H1 (cell line): ENCODE measurements at regions not wholly inside any gene's neighbourhood (a gene's known extent, or its start where the extent isn't known, plus 50 kb on each side); places are given as distances from the start of the nearest gene placed in this dataset.
"Not testable (repeated sequence)": the region's sequence is repeated elsewhere in the genome, so short reads cannot be mapped to it uniquely, and the experiment has no call there.

Source experiments
- CTCF ChIA-PET: fragments of 300-600 bp; sonication (Branson Sonifier 250); formaldehyde crosslinking; loops from one replicate; lab custom pipeline; 2021; ENCODE audit not compliant: partially characterized antibody; lab: Charles Lee
- POLR2A ChIA-PET: fragments of 300-600 bp; sonication (Branson Sonifier 250); formaldehyde crosslinking; loops from one replicate; lab custom pipeline; 2021; ENCODE audit warnings: inconsistent platforms; ENCODE audit not compliant: partially characterized antibody; lab: Charles Lee
- DNase-seq, 2 experiments: peaks; one replicate each; pipeline versions ENCODE4 v3.0.0 to v3.0.0-alpha.2; 2010 to 2022; ENCODE audit warnings: low spot score in 2 of 2, low read depth in 1 of 2, mixed read lengths in 1 of 2
- FAIRE-seq: peaks from 2 replicates; lab custom pipeline; 2011; peaks lifted over from hg19 to GRCh38; lab: Jason Lieb, UNC
- H2AFZ ChIP-seq: 2 replicates; pipeline ENCODE4 v1.8.1; 2012; ENCODE audit warnings: low read length, inconsistent platforms
- H2AK5ac ChIP-seq: 2 replicates; pipeline ENCODE4 v1.6.1; 2013; ENCODE audit warnings: low read depth, low read length
- H2BK120ac ChIP-seq: replicated peaks from 2 replicates; pipeline ENCODE3; 2013; ENCODE audit warnings: low read depth, low read length, inconsistent platforms
- H2BK12ac ChIP-seq: 2 replicates; pipeline ENCODE4 v1.6.1; 2013; ENCODE audit warnings: low read depth, low read length
- H2BK15ac ChIP-seq: 2 replicates; pipeline ENCODE4 v1.6.1; 2013; ENCODE audit warnings: low read length
- H2BK20ac ChIP-seq: 2 replicates; pipeline ENCODE4 v1.6.1; 2013; ENCODE audit warnings: low read length
- H2BK5ac ChIP-seq: 2 replicates; pipeline ENCODE4 v1.6.1; 2013; ENCODE audit warnings: low read depth, low read length
- H3K14ac ChIP-seq: 2 replicates; pipeline ENCODE4 v1.6.1; 2013; ENCODE audit warnings: inconsistent platforms; ENCODE audit not compliant: insufficient read length
- H3K18ac ChIP-seq: 2 replicates; pipeline ENCODE4 v1.6.1; 2013; ENCODE audit warnings: low read length; ENCODE audit errors: extremely low read depth
- H3K23ac ChIP-seq: 2 replicates; pipeline ENCODE4 v1.6.1; 2013; ENCODE audit warnings: inconsistent platforms; ENCODE audit not compliant: insufficient read length
- H3K23me2 ChIP-seq: 2 replicates; pipeline ENCODE4 v1.6.1; 2013; ENCODE audit warnings: low read depth, low read length
- H3K27ac ChIP-seq: 2 replicates; pipeline ENCODE4 v1.6.1; 2011; ENCODE audit warnings: low read depth, low read length, inconsistent platforms
- H3K27me3 ChIP-seq, 4 experiments: replicated peaks in 1 of 4; 1 replicate in 1 of 4; 2 replicates in 3 of 4; pipeline versions ENCODE4 v1.6.1 to v1.8.1; 2011 to 2013; ENCODE audit warnings: low read length in 3 of 4, mild to moderate bottlenecking in 3 of 4, inconsistent platforms in 2 of 4, mixed read lengths in 2 of 4, moderate library complexity in 1 of 4; ENCODE audit not compliant: control insufficient read depth in 3 of 4, insufficient read depth in 3 of 4; ENCODE audit errors: extremely low read depth in 1 of 4
- H3K36me3 ChIP-seq, 4 experiments: 2 replicates each; pipeline versions ENCODE4 v1.6.1 to v1.8.1; 2011 to 2013; ENCODE audit warnings: mild to moderate bottlenecking in 4 of 4, low read length in 3 of 4, moderate library complexity in 2 of 4, control low read depth in 1 of 4, inconsistent platforms in 1 of 4; ENCODE audit not compliant: insufficient read depth in 4 of 4, control insufficient read depth in 2 of 4
- H3K4ac ChIP-seq: replicated peaks from 2 replicates; pipeline ENCODE3; 2013; ENCODE audit warnings: low read length, low read depth, mixed read lengths, inconsistent platforms; ENCODE audit not compliant: insufficient read length
- H3K4me1 ChIP-seq, 4 experiments: replicated peaks in 1 of 4; 1 replicate in 1 of 4; 2 replicates in 3 of 4; pipeline versions ENCODE4 v1.6.1 to v1.8.1; 2011 to 2013; ENCODE audit warnings: low read length in 3 of 4, inconsistent platforms in 2 of 4, mixed read lengths in 1 of 4; ENCODE audit not compliant: insufficient read depth in 4 of 4, control insufficient read depth in 3 of 4
- H3K4me2 ChIP-seq, 2 experiments: 2 replicates each; pipeline versions ENCODE4 v1.6.1 to v1.8.1; 2011 to 2013; ENCODE audit warnings: low read depth in 2 of 2, low read length in 2 of 2, control low read depth in 1 of 2, inconsistent platforms in 1 of 2, mild to moderate bottlenecking in 1 of 2; ENCODE audit not compliant: insufficient read depth in 1 of 2
- H3K4me3 ChIP-seq, 4 experiments: fragments of 200-600, 300-600 bp in 1 of 4; sonication (generic), shearing (Covaris generic), sonication (Bioruptor Twin) in 1 of 4; 2 replicates each; pipeline versions ENCODE4 v1.5.1 to v1.8.1; 2011 to 2016; ENCODE audit warnings: low read length in 4 of 4, low read depth in 3 of 4, control low read depth in 2 of 4, inconsistent platforms in 2 of 4, mild to moderate bottlenecking in 2 of 4, mixed read lengths in 1 of 4, moderate library complexity in 1 of 4; ENCODE audit not compliant: insufficient read depth in 2 of 4; ENCODE audit errors: extremely low read depth in 1 of 4
- H3K56ac ChIP-seq: replicated peaks from 2 replicates; pipeline ENCODE3; 2013; ENCODE audit warnings: low read depth, mild to moderate bottlenecking, mixed read lengths, low read length, inconsistent platforms; ENCODE audit not compliant: insufficient read length
- H3K79me1 ChIP-seq: 2 replicates; pipeline ENCODE4 v1.6.1; 2013; ENCODE audit warnings: low read depth, low read length, control low read depth
- H3K79me2 ChIP-seq, 2 experiments: 2 replicates each; pipeline versions ENCODE4 v1.6.1 to v1.8.1; 2012 to 2013; ENCODE audit warnings: low read length in 2 of 2, mild to moderate bottlenecking in 2 of 2, inconsistent platforms in 1 of 2; ENCODE audit not compliant: insufficient read depth in 2 of 2, control insufficient read depth in 1 of 2
- H3K9ac ChIP-seq, 4 experiments: replicated peaks in 1 of 4; 1 replicate in 1 of 4; 2 replicates in 3 of 4; pipeline versions ENCODE4 v1.6.1 to v1.8.1; 2011 to 2013; ENCODE audit warnings: low read depth in 3 of 4, low read length in 3 of 4, control low read depth in 2 of 4, mild to moderate bottlenecking in 2 of 4, moderate library complexity in 2 of 4, inconsistent platforms in 1 of 4; ENCODE audit errors: extremely low read depth in 1 of 4
- H3K9me3 ChIP-seq, 2 experiments: 2 replicates each; pipeline versions ENCODE4 v1.6.1 to v1.8.1; 2012 to 2013; ENCODE audit warnings: mild to moderate bottlenecking in 2 of 2, moderate library complexity in 2 of 2, control low read depth in 1 of 2, inconsistent platforms in 1 of 2, low read depth in 1 of 2, low read length in 1 of 2, mixed read lengths in 1 of 2; ENCODE audit not compliant: insufficient read depth in 2 of 2
- H4K20me1 ChIP-seq, 2 experiments: replicated peaks in 1 of 2; 2 replicates each; pipeline versions ENCODE3 to v1.8.1; 2011 to 2013; ENCODE audit warnings: inconsistent platforms in 2 of 2, low read length in 2 of 2, mild to moderate bottlenecking in 1 of 2; ENCODE audit not compliant: insufficient read depth in 2 of 2, control insufficient read depth in 1 of 2
- H4K5ac ChIP-seq: 2 replicates; pipeline ENCODE4 v1.6.1; 2013; ENCODE audit warnings: low read length, low read depth, mixed read lengths, inconsistent platforms; ENCODE audit not compliant: insufficient read length
- H4K8ac ChIP-seq: 2 replicates; pipeline ENCODE4 v1.8.0; 2013; ENCODE audit warnings: mild to moderate bottlenecking, moderate library complexity, low read length, inconsistent platforms; ENCODE audit not compliant: insufficient read depth; ENCODE audit errors: extremely low read depth
- H4K91ac ChIP-seq: replicated peaks from 2 replicates; pipeline ENCODE3; 2013; ENCODE audit warnings: low read length, mixed read lengths, inconsistent platforms; ENCODE audit not compliant: insufficient read length
- ATF3 ChIP-seq: IDR thresholded peaks from 2 replicates; pipeline ENCODE4 v1.6.1; 2011; ENCODE audit warnings: low read depth, mild to moderate bottlenecking, low read length; ENCODE audit not compliant: insufficient read depth
- POLR2A ChIP-seq, 2 experiments: IDR thresholded peaks; 1 replicate in 1 of 2; 2 replicates in 1 of 2; pipeline ENCODE4 v1.6.1; 2011; ENCODE audit warnings: low read depth in 2 of 2, low read length in 2 of 2, mild to moderate bottlenecking in 2 of 2; ENCODE audit errors: control extremely low read depth in 1 of 2
- SIRT6 ChIP-seq: IDR thresholded peaks from one replicate; pipeline ENCODE4 v1.7.1; 2012; ENCODE audit warnings: low read length, inconsistent platforms
- TCF12 ChIP-seq: IDR thresholded peaks from 2 replicates; pipeline ENCODE4 v1.6.1; 2011; ENCODE audit warnings: low read depth, mild to moderate bottlenecking, low read length
- WGBS, 2 experiments: shearing (Covaris generic) in 1 of 2; methylation state at CpG; one replicate each; pipeline versions ENCODE4 v1.1.6 to v1.1.7; 2013 to 2015; ENCODE audit warnings: low lambda C conversion rate in 2 of 2, mixed read lengths in 2 of 2, inconsistent platforms in 1 of 2, low coverage in 1 of 2, missing lambda C conversion rate in 1 of 2; ENCODE audit not compliant: insufficient replicate concordance in 2 of 2, insufficient coverage in 1 of 2, insufficient read length in 1 of 2; ENCODE audit errors: extremely low coverage in 1 of 2, missing lambda C conversion rate in 1 of 2; 5-methylcytosine and 5-hydroxymethylcytosine counted together
- TF ChIP-seq, protein P1 (sequence below): IDR thresholded peaks from 2 replicates; pipeline ENCODE4 v1.6.1; 2011; ENCODE audit warnings: low read length, improper control_type of control experiment

DNA sequence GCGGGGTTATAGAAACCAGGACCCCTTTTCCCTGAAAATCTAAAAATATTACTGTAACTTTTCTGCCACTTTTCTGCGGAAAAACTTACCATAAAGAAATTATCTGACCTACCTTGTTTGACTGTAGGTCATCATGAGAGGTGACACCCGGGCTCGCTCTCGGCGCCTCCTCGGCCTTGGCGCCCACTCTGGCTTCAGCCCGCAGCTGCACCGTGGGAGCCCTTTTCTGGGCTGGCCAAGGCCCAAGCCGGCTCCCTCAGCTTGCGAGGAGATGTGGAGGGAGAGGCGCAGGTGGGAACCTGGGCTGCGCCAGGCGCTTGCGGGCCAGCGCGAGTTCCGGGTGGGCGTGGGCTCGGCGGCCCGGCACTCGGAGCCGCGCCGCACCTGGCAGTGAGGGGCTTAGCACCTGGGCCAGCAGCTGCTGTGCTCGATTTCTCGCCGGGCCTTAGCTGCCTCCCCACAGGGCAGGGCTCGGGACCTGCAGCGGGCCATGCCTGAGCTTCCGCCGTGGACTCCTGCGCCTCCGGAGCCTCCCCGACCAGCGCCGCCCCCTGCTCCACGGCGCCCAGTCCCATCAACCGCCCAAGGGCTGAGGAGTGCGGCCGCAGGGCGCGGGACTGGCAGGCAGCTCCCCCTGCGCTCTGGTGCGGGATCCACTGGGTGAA lies 107.7 kb upstream of the DNAJC10 start (continued):
- TF ChIP-seq, protein P1, sequence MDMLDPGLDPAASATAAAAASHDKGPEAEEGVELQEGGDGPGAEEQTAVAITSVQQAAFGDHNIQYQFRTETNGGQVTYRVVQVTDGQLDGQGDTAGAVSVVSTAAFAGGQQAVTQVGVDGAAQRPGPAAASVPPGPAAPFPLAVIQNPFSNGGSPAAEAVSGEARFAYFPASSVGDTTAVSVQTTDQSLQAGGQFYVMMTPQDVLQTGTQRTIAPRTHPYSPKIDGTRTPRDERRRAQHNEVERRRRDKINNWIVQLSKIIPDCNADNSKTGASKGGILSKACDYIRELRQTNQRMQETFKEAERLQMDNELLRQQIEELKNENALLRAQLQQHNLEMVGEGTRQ: no peak
- TF ChIP-seq ATF3 (no peak), SIRT6 (no peak), POLR2A (IDR thresholded peaks at IDR 0.05; ENCODE audit: control extremely low read depth in 1 of 2, low read depth in 2 of 2, low read length in 2 of 2) (no peak), TCF12 (no peak)
- TF ChIP-seq, all 59 proteins: peak for 0

- H4K91ac ChIP-seq, H3K4me1 ChIP-seq, H3K56ac ChIP-seq, DNase-seq, H2AFZ ChIP-seq, FAIRE-seq, H3K27ac ChIP-seq, H4K20me1 ChIP-seq, H3K27me3 ChIP-seq, POLR2A ChIA-PET, H3K79me1 ChIP-seq, H2BK5ac ChIP-seq, H3K4me2 ChIP-seq, H3K9me3 ChIP-seq, H3K18ac ChIP-seq, H2BK120ac ChIP-seq, H3K4ac ChIP-seq, H2BK15ac ChIP-seq, H3K36me3 ChIP-seq, H4K5ac ChIP-seq, H3K23me2 ChIP-seq, H2BK12ac ChIP-seq, H3K14ac ChIP-seq, H3K23ac ChIP-seq, H2BK20ac ChIP-seq, H4K8ac ChIP-seq, H3K79me2 ChIP-seq, H3K4me3 ChIP-seq, H3K9ac ChIP-seq, H2AK5ac ChIP-seq: not testable (repeated sequence)
- CTCF ChIA-PET: interaction anchor here (0.8 to 2.4 kb wide), 11 partner anchors 9 to 422 kb away, joined by 3 to 7 read pairs (median 4); no protein-coding TSS in a partner anchor
- WGBS, 2 experiments: 86% methylated on average over 4 of the region's 4 CpGs; no CpG with 5 or more reads in 1 of the 2 experiments
Observed at GRCh38 chr2:182609005-182609404, 107.1 kb upstream of the DNAJC10 start.
